ENCODE measurements at regions not wholly inside any gene's neighbourhood (a gene's known extent, or its start where the extent isn't known, plus 50 kb on each side); places are given as distances from the start of the nearest gene placed in this dataset.

GRCh38 chr5:72042097-72042496 lies 65.2 kb upstream of the MAP1B start:
- no peak for DNase-seq (ENCODE audit: low read depth)

GRCh38 chr5:72045692-72046091 lies 61.6 kb upstream of the MAP1B start:
- no peak overlapping the region for H3K4me3 ChIP-seq (ENCODE audit: low read length)
- TF ChIP-seq CTCF (IDR thresholded peaks at IDR 0.05; ENCODE audit: insufficient read depth, low read depth, low read length, missing control alignments), result no peak
- no peak for DNase-seq (ENCODE audit: low read depth)

More at GRCh38 chr5:72042097-72042496, 65.2 kb upstream of the MAP1B start:
- no peak for TF ChIP-seq CTCF (IDR thresholded peaks at IDR 0.05; ENCODE audit: insufficient read depth, low read depth, low read length, missing control alignments)
- no peak overlapping the region for H3K4me3 ChIP-seq (ENCODE audit: low read length)

GRCh38 chr5:72046106-72046505 lies 61.2 kb upstream of the MAP1B start:
- no peak for TF ChIP-seq CTCF (IDR thresholded peaks at IDR 0.05; ENCODE audit: insufficient read depth, low read depth, low read length, missing control alignments)
- no peak overlapping the region for H3K4me3 ChIP-seq (ENCODE audit: low read length)
- no peak for DNase-seq (ENCODE audit: low read depth)

- no peak for TF ChIP-seq CTCF (IDR thresholded peaks at IDR 0.05; ENCODE audit: insufficient read depth, low read depth, low read length, missing control alignments)
- DNase-seq (ENCODE audit: low read depth), result no peak
- H3K4me3 ChIP-seq (ENCODE audit: low read length), result no peak overlapping the region
These were observed 51.6 kb upstream of the MAP1B start for GRCh38 chr5:72055636-72056035.

All from epithelial cell of esophagus (primary cell).